GM12878 (cell line): ENCODE measurements at regions not wholly inside any gene's neighbourhood (a gene's known extent, or its start where the extent isn't known, plus 50 kb on each side); places are given as distances from the start of the nearest gene placed in this dataset.

Experiments
- ATAC-seq: fragments of 200-7000 bp; cut with Tn5 transposase; 3 replicates; pipeline ENCODE4 v1.9.1; 2020; ENCODE audit warnings: mild to moderate bottlenecking, moderate library complexity
- BruUV-seq: library from RNA; stranded (reverse); fragments of 400-500 nt; replicated peaks from 2 replicates; lab custom pipeline; 2021; lab: Mats Ljungman, UMichigan
- CTCF ChIA-PET: fragments of 300-600 bp; sonication (Branson Sonifier 250); formaldehyde crosslinking; extraction: SDS; loops from one replicate; lab custom pipeline; 2021; ENCODE audit warnings: inconsistent platforms; lab: Yijun Ruan, JAX
- POLR2A ChIA-PET: fragments of 350-600 bp; formaldehyde crosslinking; extraction: SDS; loops from one replicate; lab custom pipeline; 2021; ENCODE audit warnings: inconsistent platforms; lab: Charles Lee
- RAD21 ChIA-PET: fragments of 300-600 bp; sonication (Branson Sonifier 250); formaldehyde crosslinking; loops from one replicate; lab custom pipeline; 2023; ENCODE audit warnings: antibody characterized with exemption; ENCODE audit not compliant: unreplicated experiment; lab: Charles Lee
- SMC1A ChIA-PET: fragments of 300-600 bp; sonication (Branson Sonifier 250); formaldehyde crosslinking; loops from one replicate; lab custom pipeline; 2023; ENCODE audit not compliant: unreplicated experiment, uncharacterized antibody; lab: Charles Lee
- DNase-seq: peaks from one replicate; pipeline ENCODE4 v3.0.0-alpha.2; 2011; ENCODE audit warnings: low read depth, low spot score
- FAIRE-seq: peaks from 3 replicates; lab custom pipeline; 2011; peaks lifted over from hg19 to GRCh38; lab: Jason Lieb, UNC
- H2AFZ ChIP-seq: 2 replicates; pipeline ENCODE4 v1.6.0; 2011; ENCODE audit warnings: low read depth, low read length, control low read depth; ENCODE audit not compliant: control insufficient read depth
- H3K27ac ChIP-seq: 2 replicates; pipeline ENCODE4 v1.5.1; 2011; ENCODE audit warnings: control low read depth; ENCODE audit not compliant: control insufficient read depth, insufficient read depth
- H3K27me3 ChIP-seq, 2 experiments: replicated peaks in 1 of 2; 2 replicates each; pipeline versions ENCODE4 v1.6.0 to v1.6.1; 2011; ENCODE audit warnings: low read length in 1 of 2; ENCODE audit not compliant: control insufficient read depth in 2 of 2, insufficient read depth in 2 of 2
- H3K36me3 ChIP-seq, 2 experiments: 2 replicates each; pipeline ENCODE4 v1.5.1; 2011; ENCODE audit warnings: low read length in 1 of 2; ENCODE audit not compliant: control insufficient read depth in 2 of 2, insufficient read depth in 2 of 2
- H3K4me1 ChIP-seq: 2 replicates; pipeline ENCODE4 v1.6.1; 2011; ENCODE audit warnings: mild to moderate bottlenecking, low read length, moderate library complexity, mixed read lengths; ENCODE audit not compliant: control insufficient read depth, insufficient read depth
- H3K4me2 ChIP-seq: 2 replicates; pipeline ENCODE4 v1.6.0; 2011; ENCODE audit warnings: control low read depth; ENCODE audit not compliant: control insufficient read depth, insufficient read depth
- H3K4me3 ChIP-seq: fragments of 200-600 bp; sonication (generic); 2 replicates; pipeline ENCODE4 v1.5.1; 2016
- H3K79me2 ChIP-seq: 2 replicates; pipeline ENCODE4 v1.6.0; 2011; ENCODE audit warnings: low read length; ENCODE audit not compliant: control insufficient read depth, insufficient read depth
- H3K9ac ChIP-seq: 2 replicates; pipeline ENCODE4 v1.8.0; 2011; ENCODE audit warnings: low read length, control low read depth, mixed read lengths; ENCODE audit not compliant: control insufficient read depth, insufficient read depth
- H3K9me3 ChIP-seq: replicated peaks from 3 replicates; pipeline ENCODE4 v1.5.1; 2011; ENCODE audit warnings: mild to moderate bottlenecking, low read length; ENCODE audit not compliant: control insufficient read depth, insufficient read depth
- H4K20me1 ChIP-seq: 2 replicates; pipeline ENCODE4 v1.6.0; 2011; ENCODE audit not compliant: control insufficient read depth, insufficient read depth
- BRCA1 ChIP-seq: IDR thresholded peaks from 2 replicates; pipeline ENCODE4 v1.6.1; 2011; ENCODE audit warnings: low read depth, low read length, improper control_type of control experiment
- ESRRA ChIP-seq: IDR thresholded peaks from 2 replicates; pipeline ENCODE4 v1.6.1; 2012; ENCODE audit warnings: mild to moderate bottlenecking, low read length, improper control_type of control experiment
- NFIC ChIP-seq: IDR thresholded peaks from 2 replicates; pipeline ENCODE4 v1.6.1; 2012; ENCODE audit warnings: low read depth, mild to moderate bottlenecking, inconsistent platforms, low read length, moderate library complexity
- POLR2AphosphoS5 ChIP-seq: IDR thresholded peaks from 2 replicates; pipeline ENCODE4 v1.6.1; 2011; ENCODE audit warnings: mild to moderate bottlenecking, low read length, inconsistent platforms
- RAD21 ChIP-seq: IDR thresholded peaks from 2 replicates; pipeline ENCODE4 v1.6.1; 2011; ENCODE audit warnings: mild to moderate bottlenecking, low read depth, low read length, moderate library complexity; ENCODE audit not compliant: insufficient read depth
- RELA ChIP-seq: fragments of 450-650 bp; IDR thresholded peaks from 2 replicates; pipeline ENCODE4 v1.8.0; 2014; ENCODE audit warnings: borderline replicate concordance; ENCODE audit not compliant: partially characterized antibody
- TAF1 ChIP-seq: IDR thresholded peaks from 2 replicates; pipeline ENCODE4 v1.6.1; 2011; ENCODE audit warnings: mild to moderate bottlenecking, low read depth, low read length, borderline replicate concordance
- YBX1 ChIP-seq: fragments of 450-650 bp; IDR thresholded peaks from 2 replicates; pipeline ENCODE4 v1.6.1; 2016; ENCODE audit warnings: antibody characterized with exemption
- WGBS: methylation state at CpG from one replicate; pipeline ENCODE4 v1.1.6; 2016; ENCODE audit warnings: low lambda C conversion rate; ENCODE audit not compliant: insufficient replicate concordance, insufficient coverage; ENCODE audit errors: missing lambda C conversion rate; 5-methylcytosine and 5-hydroxymethylcytosine counted together
- in situ Hi-C: fragments of 300-500 bp; cut with MboI; formaldehyde crosslinking; loops from 9 replicates; pipeline ENCODE4 v1.14.3; 2018; ENCODE audit warnings: mixed read lengths
- intact Hi-C: fragments of 100-400 bp; cut with micrococcal nuclease; formaldehyde crosslinking; loops from one replicate; pipeline ENCODE4 v1.14.2; 2022; ENCODE audit not compliant: unreplicated experiment
- TF ChIP-seq, protein P1 (sequence below): fragments of 150-350 bp; IDR thresholded peaks from 2 replicates; pipeline ENCODE4 v1.6.1; 2016; ENCODE audit warnings: low read depth, low read length
- TF ChIP-seq, protein P2 (sequence below): fragments of 450-650 bp; formaldehyde crosslinking; IDR thresholded peaks from 2 replicates; pipeline ENCODE4 v1.4.0; 2022; ENCODE audit warnings: mild to moderate bottlenecking, moderate library complexity

DNA sequence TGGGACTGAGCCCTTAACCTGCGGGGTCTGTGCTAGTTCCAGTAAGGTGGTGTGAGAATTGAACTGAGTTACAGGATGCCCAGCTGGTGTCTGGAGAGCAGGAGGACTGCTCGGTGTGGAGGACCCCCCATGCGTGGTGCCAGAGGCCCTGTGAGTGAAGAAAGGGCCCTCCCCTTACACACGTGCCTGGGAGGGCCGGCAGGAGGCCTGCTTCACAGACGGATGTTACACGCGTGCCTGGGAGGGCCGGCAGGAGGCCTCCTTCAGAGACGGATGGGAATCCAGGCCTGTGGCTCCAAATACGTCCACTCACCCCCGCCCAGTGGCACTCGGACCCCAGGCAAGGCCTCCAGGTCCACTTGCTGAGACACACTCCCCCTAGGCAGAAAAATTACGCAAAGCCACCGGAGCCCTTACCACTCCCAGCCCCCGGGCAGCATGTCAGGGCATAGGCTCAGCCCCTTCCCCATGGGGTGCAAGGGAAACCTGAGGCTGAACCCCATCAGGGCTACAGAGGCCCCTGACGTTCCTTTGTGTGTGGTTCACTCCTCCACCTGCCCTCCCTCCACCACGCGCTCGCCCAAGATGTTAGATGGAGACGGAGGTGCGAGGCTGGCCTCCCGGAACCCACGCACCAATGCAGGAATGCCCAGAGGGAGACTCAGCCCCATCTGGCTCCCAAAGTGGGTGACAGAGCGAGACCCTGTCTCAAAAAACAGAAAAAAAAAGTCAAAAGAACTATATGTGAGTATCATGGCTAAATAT is 227.8 kb downstream of the BRD1 start:
- H4K20me1 ChIP-seq: no peaks in the 10 kb centered on the region
- POLR2A ChIA-PET: no interaction called here

More for the DNA sequence above, 227.8 kb downstream of the BRD1 start:
- in situ Hi-C loops: no loop called here
- H3K27ac ChIP-seq: no peak overlapping the region
- TF ChIP-seq, protein P1, sequence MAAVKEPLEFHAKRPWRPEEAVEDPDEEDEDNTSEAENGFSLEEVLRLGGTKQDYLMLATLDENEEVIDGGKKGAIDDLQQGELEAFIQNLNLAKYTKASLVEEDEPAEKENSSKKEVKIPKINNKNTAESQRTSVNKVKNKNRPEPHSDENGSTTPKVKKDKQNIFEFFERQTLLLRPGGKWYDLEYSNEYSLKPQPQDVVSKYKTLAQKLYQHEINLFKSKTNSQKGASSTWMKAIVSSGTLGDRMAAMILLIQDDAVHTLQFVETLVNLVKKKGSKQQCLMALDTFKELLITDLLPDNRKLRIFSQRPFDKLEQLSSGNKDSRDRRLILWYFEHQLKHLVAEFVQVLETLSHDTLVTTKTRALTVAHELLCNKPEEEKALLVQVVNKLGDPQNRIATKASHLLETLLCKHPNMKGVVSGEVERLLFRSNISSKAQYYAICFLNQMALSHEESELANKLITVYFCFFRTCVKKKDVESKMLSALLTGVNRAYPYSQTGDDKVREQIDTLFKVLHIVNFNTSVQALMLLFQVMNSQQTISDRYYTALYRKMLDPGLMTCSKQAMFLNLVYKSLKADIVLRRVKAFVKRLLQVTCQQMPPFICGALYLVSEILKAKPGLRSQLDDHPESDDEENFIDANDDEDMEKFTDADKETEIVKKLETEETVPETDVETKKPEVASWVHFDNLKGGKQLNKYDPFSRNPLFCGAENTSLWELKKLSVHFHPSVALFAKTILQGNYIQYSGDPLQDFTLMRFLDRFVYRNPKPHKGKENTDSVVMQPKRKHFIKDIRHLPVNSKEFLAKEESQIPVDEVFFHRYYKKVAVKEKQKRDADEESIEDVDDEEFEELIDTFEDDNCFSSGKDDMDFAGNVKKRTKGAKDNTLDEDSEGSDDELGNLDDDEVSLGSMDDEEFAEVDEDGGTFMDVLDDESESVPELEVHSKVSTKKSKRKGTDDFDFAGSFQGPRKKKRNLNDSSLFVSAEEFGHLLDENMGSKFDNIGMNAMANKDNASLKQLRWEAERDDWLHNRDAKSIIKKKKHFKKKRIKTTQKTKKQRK: no peak
- TF ChIP-seq POLR2AphosphoS5: no peak
- no peak for TF ChIP-seq RAD21
- TF ChIP-seq NFIC: no peak
- no peak for TF ChIP-seq TAF1
- no peak for TF ChIP-seq YBX1
- TF ChIP-seq BRCA1: no peak
- no peak for TF ChIP-seq ESRRA
- no peak for TF ChIP-seq RELA
- TF ChIP-seq, protein P2, sequence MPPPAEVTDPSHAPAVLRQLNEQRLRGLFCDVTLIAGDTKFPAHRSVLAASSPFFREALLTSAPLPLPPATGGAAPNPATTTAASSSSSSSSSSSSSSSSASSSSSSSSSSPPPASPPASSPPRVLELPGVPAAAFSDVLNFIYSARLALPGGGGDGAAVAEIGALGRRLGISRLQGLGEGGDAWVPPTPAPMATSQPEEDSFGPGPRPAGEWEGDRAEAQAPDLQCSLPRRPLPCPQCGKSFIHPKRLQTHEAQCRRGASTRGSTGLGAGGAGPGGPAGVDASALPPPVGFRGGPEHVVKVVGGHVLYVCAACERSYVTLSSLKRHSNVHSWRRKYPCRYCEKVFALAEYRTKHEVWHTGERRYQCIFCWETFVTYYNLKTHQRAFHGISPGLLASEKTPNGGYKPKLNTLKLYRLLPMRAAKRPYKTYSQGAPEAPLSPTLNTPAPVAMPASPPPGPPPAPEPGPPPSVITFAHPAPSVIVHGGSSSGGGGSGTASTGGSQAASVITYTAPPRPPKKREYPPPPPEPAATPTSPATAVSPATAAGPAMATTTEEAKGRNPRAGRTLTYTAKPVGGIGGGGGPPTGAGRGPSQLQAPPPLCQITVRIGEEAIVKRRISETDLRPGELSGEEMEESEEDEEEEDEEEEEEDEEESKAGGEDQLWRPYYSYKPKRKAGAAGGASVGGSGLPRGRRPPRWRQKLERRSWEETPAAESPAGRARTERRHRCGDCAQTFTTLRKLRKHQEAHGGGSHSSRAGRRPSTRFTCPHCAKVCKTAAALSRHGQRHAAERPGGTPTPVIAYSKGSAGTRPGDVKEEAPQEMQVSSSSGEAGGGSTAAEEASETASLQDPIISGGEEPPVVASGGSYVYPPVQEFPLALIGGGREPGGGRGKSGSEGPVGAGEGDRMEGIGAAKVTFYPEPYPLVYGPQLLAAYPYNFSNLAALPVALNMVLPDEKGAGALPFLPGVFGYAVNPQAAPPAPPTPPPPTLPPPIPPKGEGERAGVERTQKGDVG (CRISPR knock-in tag): no peak
- TF ChIP-seq, all 136 proteins: peak for 0
- ChIA-PET RAD21 (no interaction called here), SMC1A (no interaction called here), CTCF (no interaction called here)
- Histone ChIP-seq H3K4me2 (no peak overlapping the region), H3K4me1 (no peaks in the 10 kb centered on the region), H3K36me3 (peaks cover 2 to 3% of the 10 kb centered on the region in 2 experiments; a peak in 2 of 4 replicates), H3K27me3 (no peaks in the 10 kb centered on the region), H3K79me2 (no peaks in the 10 kb centered on the region), H2AFZ (no peak overlapping the region), H3K4me3 (no peak overlapping the region), H3K9me3 (peaks cover 3% of the 10 kb centered on the region; the same call in 1 of the 3 replicates), H3K9ac (no peak overlapping the region)
- FAIRE-seq: no peak
- intact Hi-C loops: no loop called here
- BruUV-seq: no TSS peak
- no peak for DNase-seq
- 76% methylated on average over 17 of the region's 25 CpGs for WGBS
- no peak for ATAC-seq
